ENCODE measurements at regions not wholly inside any gene's neighbourhood (a gene's known extent, or its start where the extent isn't known, plus 50 kb on each side); places are given as distances from the start of the nearest gene placed in this dataset.

DNA sequence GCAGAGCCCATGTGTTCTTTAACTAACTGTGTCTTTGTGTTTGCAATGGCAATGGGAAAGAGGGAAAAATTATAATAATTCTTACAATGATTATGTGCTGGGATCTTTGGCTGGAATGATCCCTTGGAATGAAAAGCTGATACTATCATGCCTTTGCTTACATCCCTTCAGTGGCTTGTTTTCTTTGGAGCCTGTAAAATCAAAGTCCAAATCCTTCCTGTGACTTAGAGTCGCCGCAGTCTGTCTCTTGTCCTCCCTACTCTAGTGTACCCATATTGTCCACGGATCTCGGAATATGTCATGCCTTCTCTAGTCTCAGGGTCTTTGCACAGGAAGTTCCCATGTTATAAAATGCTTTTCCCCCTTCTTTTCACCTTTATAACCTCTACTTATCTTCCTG lies 111.7 kb upstream of the MAF start:
- TF ChIP-seq, protein P1, sequence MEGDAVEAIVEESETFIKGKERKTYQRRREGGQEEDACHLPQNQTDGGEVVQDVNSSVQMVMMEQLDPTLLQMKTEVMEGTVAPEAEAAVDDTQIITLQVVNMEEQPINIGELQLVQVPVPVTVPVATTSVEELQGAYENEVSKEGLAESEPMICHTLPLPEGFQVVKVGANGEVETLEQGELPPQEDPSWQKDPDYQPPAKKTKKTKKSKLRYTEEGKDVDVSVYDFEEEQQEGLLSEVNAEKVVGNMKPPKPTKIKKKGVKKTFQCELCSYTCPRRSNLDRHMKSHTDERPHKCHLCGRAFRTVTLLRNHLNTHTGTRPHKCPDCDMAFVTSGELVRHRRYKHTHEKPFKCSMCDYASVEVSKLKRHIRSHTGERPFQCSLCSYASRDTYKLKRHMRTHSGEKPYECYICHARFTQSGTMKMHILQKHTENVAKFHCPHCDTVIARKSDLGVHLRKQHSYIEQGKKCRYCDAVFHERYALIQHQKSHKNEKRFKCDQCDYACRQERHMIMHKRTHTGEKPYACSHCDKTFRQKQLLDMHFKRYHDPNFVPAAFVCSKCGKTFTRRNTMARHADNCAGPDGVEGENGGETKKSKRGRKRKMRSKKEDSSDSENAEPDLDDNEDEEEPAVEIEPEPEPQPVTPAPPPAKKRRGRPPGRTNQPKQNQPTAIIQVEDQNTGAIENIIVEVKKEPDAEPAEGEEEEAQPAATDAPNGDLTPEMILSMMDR (IDR thresholded peaks at IDR 0.05), result no peak
- no peak for TF ChIP-seq POLR2A (IDR thresholded peaks at IDR 0.05)

Measured in right lobe of liver (tissue), 4 donors.